ENCODE measurements at regions not wholly inside any gene's neighbourhood (a gene's known extent, or its start where the extent isn't known, plus 50 kb on each side); places are given as distances from the start of the nearest gene placed in this dataset.

- no peaks in the 10 kb centered on the region for H3K4me1 ChIP-seq
- TF ChIP-seq POLR2AphosphoS5 (IDR thresholded peaks at IDR 0.05; ENCODE audit: insufficient read depth in 1 of 2, low read depth in 1 of 2): no peak
- no peak for TF ChIP-seq CTCF (IDR thresholded peaks at IDR 0.05)
- no peak for TF ChIP-seq POLR2A (IDR thresholded peaks at IDR 0.05)
- intact Hi-C loops (cut with DNase I): no loop called here
- H3K9me3 ChIP-seq: no peaks in the 10 kb centered on the region
- H3K27ac ChIP-seq: no peak overlapping the region
- no peaks in the 10 kb centered on the region for H3K36me3 ChIP-seq
- no peaks in the 10 kb centered on the region for H3K27me3 ChIP-seq
- H3K4me3 ChIP-seq: no peak overlapping the region
- no peak for DNase-seq (ENCODE audit: extremely low spot score in 2 of 2)
Observed at GRCh38 chr16:73413091-73413829, 365.3 kb upstream of the ZFHX3 start.

- H3K4me1 ChIP-seq: no peaks in the 10 kb centered on the region
- DNase-seq (ENCODE audit: extremely low spot score in 2 of 2): no peak
- H3K27ac ChIP-seq: no peak overlapping the region
- intact Hi-C loops (cut with DNase I): no loop called here
- no peaks in the 10 kb centered on the region for H3K27me3 ChIP-seq
- no peaks in the 10 kb centered on the region for H3K36me3 ChIP-seq
- no peaks in the 10 kb centered on the region for H3K9me3 ChIP-seq
- H3K4me3 ChIP-seq: no peak overlapping the region
- TF ChIP-seq POLR2A (IDR thresholded peaks at IDR 0.05): no peak
- TF ChIP-seq CTCF (IDR thresholded peaks at IDR 0.05): no peak
- TF ChIP-seq POLR2AphosphoS5 (IDR thresholded peaks at IDR 0.05; ENCODE audit: insufficient read depth in 1 of 2, low read depth in 1 of 2): no peak
Observed at GRCh38 chr16:73412416-73412815, 364.5 kb upstream of the ZFHX3 start.

GRCh38 chr16:73408716-73409115 is 360.8 kb upstream of the ZFHX3 start:
- Histone ChIP-seq H3K9me3 (no peaks in the 10 kb centered on the region), H3K4me1 (no peaks in the 10 kb centered on the region), H3K36me3 (no peaks in the 10 kb centered on the region), H3K4me3 (no peak overlapping the region), H3K27me3 (no peaks in the 10 kb centered on the region), H3K27ac (no peak overlapping the region)
- DNase-seq (ENCODE audit: extremely low spot score in 2 of 2): no peak
- TF ChIP-seq POLR2A (IDR thresholded peaks at IDR 0.05) (no peak), CTCF (IDR thresholded peaks at IDR 0.05) (no peak), POLR2AphosphoS5 (IDR thresholded peaks at IDR 0.05; ENCODE audit: insufficient read depth in 1 of 2, low read depth in 1 of 2) (no peak)
- intact Hi-C loops (cut with DNase I): no loop called here

- Histone ChIP-seq H3K4me3 (no peak overlapping the region), H3K27ac (no peak overlapping the region), H3K9me3 (no peaks in the 10 kb centered on the region), H3K4me1 (no peaks in the 10 kb centered on the region), H3K27me3 (no peaks in the 10 kb centered on the region), H3K36me3 (no peaks in the 10 kb centered on the region)
- no peak for DNase-seq (ENCODE audit: extremely low spot score in 2 of 2)
- intact Hi-C loops (cut with DNase I): no loop called here
- no peak for TF ChIP-seq POLR2AphosphoS5 (IDR thresholded peaks at IDR 0.05; ENCODE audit: insufficient read depth in 1 of 2, low read depth in 1 of 2)
- no peak for TF ChIP-seq CTCF (IDR thresholded peaks at IDR 0.05)
- no peak for TF ChIP-seq POLR2A (IDR thresholded peaks at IDR 0.05)
Observed at GRCh38 chr16:73408311-73408710, 360.4 kb upstream of the ZFHX3 start.

- H3K36me3 ChIP-seq: no peaks in the 10 kb centered on the region
- no peak for TF ChIP-seq CTCF (IDR thresholded peaks at IDR 0.05)
- TF ChIP-seq POLR2A (IDR thresholded peaks at IDR 0.05): no peak
- no peak for TF ChIP-seq POLR2AphosphoS5 (IDR thresholded peaks at IDR 0.05; ENCODE audit: insufficient read depth in 1 of 2, low read depth in 1 of 2)
- no peaks in the 10 kb centered on the region for H3K9me3 ChIP-seq
- no peaks in the 10 kb centered on the region for H3K4me1 ChIP-seq
- no peak overlapping the region for H3K4me3 ChIP-seq
- intact Hi-C loops (cut with DNase I): no loop called here
- no peaks in the 10 kb centered on the region for H3K27me3 ChIP-seq
- no peak overlapping the region for H3K27ac ChIP-seq
- DNase-seq (ENCODE audit: extremely low spot score in 2 of 2): no peak
Observed at GRCh38 chr16:73405851-73406250, 357.9 kb upstream of the ZFHX3 start.

Measured in vagina (tissue), 2 donors.